ENCODE measurements at regions not wholly inside any gene's neighbourhood (a gene's known extent, or its start where the extent isn't known, plus 50 kb on each side); places are given as distances from the start of the nearest gene placed in this dataset.

- TF ChIP-seq, protein P1, sequence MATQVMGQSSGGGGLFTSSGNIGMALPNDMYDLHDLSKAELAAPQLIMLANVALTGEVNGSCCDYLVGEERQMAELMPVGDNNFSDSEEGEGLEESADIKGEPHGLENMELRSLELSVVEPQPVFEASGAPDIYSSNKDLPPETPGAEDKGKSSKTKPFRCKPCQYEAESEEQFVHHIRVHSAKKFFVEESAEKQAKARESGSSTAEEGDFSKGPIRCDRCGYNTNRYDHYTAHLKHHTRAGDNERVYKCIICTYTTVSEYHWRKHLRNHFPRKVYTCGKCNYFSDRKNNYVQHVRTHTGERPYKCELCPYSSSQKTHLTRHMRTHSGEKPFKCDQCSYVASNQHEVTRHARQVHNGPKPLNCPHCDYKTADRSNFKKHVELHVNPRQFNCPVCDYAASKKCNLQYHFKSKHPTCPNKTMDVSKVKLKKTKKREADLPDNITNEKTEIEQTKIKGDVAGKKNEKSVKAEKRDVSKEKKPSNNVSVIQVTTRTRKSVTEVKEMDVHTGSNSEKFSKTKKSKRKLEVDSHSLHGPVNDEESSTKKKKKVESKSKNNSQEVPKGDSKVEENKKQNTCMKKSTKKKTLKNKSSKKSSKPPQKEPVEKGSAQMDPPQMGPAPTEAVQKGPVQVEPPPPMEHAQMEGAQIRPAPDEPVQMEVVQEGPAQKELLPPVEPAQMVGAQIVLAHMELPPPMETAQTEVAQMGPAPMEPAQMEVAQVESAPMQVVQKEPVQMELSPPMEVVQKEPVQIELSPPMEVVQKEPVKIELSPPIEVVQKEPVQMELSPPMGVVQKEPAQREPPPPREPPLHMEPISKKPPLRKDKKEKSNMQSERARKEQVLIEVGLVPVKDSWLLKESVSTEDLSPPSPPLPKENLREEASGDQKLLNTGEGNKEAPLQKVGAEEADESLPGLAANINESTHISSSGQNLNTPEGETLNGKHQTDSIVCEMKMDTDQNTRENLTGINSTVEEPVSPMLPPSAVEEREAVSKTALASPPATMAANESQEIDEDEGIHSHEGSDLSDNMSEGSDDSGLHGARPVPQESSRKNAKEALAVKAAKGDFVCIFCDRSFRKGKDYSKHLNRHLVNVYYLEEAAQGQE (IDR thresholded peaks at IDR 0.05; ENCODE audit: unreplicated experiment): no peak
- TF ChIP-seq CTCF (conservative IDR thresholded peaks at IDR 0.05; ENCODE audit: low read depth in 2 of 2) (no peak), EZH2 (IDR thresholded peaks at IDR 0.05; ENCODE audit: low read depth, unreplicated experiment) (no peak), CREB1 (CRISPR knock-in tag; IDR thresholded peaks at IDR 0.05; ENCODE audit: low read depth) (no peak), POLR2AphosphoS5 (IDR thresholded peaks at IDR 0.05; ENCODE audit: low read depth) (no peak), EZH2phosphoT487 (IDR thresholded peaks at IDR 0.05; ENCODE audit: unreplicated experiment) (no peak), JUNB (IDR thresholded peaks at IDR 0.05; ENCODE audit: unreplicated experiment) (no peak), NANOG (IDR thresholded peaks at IDR 0.05; ENCODE audit: borderline replicate concordance) (no peak), ZNF114 (CRISPR knock-in tag; IDR thresholded peaks at IDR 0.05) (no peak), STAT1 (IDR thresholded peaks at IDR 0.05; ENCODE audit: unreplicated experiment) (no peak)
These were observed 138.2 kb upstream of the COX10 start for GRCh38 chr17:13931111-13931526.

Measured in GM23338 (cell line).